NB4 (cell line): ENCODE measurements at regions not wholly inside any gene's neighbourhood (a gene's known extent, or its start where the extent isn't known, plus 50 kb on each side); places are given as distances from the start of the nearest gene placed in this dataset.

Experiments used
- CTCF ChIP-seq: IDR thresholded peaks from one replicate; pipeline ENCODE4 v1.5.1; 2012; ENCODE audit warnings: low read depth, low read length
- MAX ChIP-seq: IDR thresholded peaks from 2 replicates; pipeline ENCODE4 v1.6.1; 2011; ENCODE audit warnings: low read depth, low read length
- MYC ChIP-seq: IDR thresholded peaks from 2 replicates; pipeline ENCODE4 v1.6.1; 2011; ENCODE audit warnings: low read depth, low read length
- POLR2A ChIP-seq: IDR thresholded peaks from 2 replicates; pipeline ENCODE4 v1.6.1; 2011; ENCODE audit warnings: mild to moderate bottlenecking; ENCODE audit not compliant: insufficient read length; ENCODE audit errors: extremely low read depth

DNA sequence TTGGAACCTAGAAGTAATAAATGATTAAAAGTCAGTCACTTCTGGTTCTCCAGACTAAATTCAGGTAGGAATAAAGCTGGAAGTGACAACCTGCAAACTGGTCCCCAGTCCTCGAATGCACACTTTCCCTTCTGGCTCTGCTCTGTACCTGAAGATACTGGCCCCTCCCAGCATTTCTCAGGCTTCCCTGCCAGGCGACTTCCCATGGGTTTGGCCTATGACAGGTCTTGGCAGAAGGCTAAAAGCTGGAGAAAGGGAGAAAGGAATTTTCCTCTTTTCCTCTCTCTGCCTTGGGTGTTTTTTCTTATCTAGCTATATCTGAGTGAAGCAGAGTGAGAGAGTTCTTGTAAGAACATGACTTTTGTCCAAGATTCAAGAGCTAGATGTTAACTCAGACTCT, 1005.7 kb downstream of the DTWD2 start:
- TF ChIP-seq MYC (no peak), CTCF (no peak), POLR2A (no peak), MAX (no peak)
